Fibroblast of lung (primary cell): ENCODE measurements at regions not wholly inside any gene's neighbourhood (a gene's known extent, or its start where the extent isn't known, plus 50 kb on each side); places are given as distances from the start of the nearest gene placed in this dataset.

ENCODE experiments used
- EZH2 ChIP-seq: IDR thresholded peaks from 2 replicates; pipeline ENCODE4 v1.5.1; 2012; ENCODE audit warnings: low read length, control low read depth, mild to moderate bottlenecking; ENCODE audit errors: missing control alignments
- TF ChIP-seq, protein P1 (sequence below), 2 donors: IDR thresholded peaks in 1 of 2; conservative IDR thresholded peaks in 1 of 2; 1 replicate in 1 of 2; 2 replicates in 1 of 2; pipeline ENCODE4 v1.5.1; 2011 to 2012; ENCODE audit warnings: low read length in 2 of 2, control low read depth in 1 of 2, inconsistent platforms in 1 of 2, low read depth in 1 of 2, mild to moderate bottlenecking in 1 of 2

DNA sequence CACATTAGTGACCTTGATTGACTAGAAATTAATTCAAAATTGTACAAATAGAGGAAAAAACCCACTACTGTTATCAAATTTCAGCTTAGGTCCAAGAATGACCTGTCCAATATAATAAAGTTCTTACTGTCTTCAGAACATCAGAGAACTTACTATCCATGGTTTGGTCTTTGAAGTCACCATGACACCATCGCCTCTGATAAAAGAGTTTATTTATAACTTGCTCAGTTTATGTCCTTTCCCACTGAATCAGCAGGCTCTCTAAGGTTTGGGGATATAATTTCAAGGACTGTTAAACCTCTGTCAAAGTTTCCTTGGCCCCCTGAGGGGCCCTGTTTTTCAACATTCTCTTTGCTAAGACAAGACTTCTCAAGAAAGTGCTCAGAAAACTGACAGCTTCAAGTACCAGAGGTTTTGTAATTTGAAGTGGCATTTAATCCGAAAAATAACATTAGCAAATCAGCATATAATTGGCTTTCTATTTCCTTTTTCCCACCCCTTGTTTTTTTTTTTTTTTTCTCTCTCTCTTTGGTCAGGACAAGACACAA lies 191.7 kb upstream of the FERD3L start:
- TF ChIP-seq, protein P1, sequence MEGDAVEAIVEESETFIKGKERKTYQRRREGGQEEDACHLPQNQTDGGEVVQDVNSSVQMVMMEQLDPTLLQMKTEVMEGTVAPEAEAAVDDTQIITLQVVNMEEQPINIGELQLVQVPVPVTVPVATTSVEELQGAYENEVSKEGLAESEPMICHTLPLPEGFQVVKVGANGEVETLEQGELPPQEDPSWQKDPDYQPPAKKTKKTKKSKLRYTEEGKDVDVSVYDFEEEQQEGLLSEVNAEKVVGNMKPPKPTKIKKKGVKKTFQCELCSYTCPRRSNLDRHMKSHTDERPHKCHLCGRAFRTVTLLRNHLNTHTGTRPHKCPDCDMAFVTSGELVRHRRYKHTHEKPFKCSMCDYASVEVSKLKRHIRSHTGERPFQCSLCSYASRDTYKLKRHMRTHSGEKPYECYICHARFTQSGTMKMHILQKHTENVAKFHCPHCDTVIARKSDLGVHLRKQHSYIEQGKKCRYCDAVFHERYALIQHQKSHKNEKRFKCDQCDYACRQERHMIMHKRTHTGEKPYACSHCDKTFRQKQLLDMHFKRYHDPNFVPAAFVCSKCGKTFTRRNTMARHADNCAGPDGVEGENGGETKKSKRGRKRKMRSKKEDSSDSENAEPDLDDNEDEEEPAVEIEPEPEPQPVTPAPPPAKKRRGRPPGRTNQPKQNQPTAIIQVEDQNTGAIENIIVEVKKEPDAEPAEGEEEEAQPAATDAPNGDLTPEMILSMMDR (conservative IDR thresholded peaks at IDR 0.05 in 1 of 2, IDR thresholded peaks at IDR 0.05 in 1 of 2; ENCODE audit: low read depth in 1 of 2, low read length in 2 of 2), result no peak
- TF ChIP-seq EZH2, result no peak
